ENCODE measurements at regions not wholly inside any gene's neighbourhood (a gene's known extent, or its start where the extent isn't known, plus 50 kb on each side); places are given as distances from the start of the nearest gene placed in this dataset.

DNA sequence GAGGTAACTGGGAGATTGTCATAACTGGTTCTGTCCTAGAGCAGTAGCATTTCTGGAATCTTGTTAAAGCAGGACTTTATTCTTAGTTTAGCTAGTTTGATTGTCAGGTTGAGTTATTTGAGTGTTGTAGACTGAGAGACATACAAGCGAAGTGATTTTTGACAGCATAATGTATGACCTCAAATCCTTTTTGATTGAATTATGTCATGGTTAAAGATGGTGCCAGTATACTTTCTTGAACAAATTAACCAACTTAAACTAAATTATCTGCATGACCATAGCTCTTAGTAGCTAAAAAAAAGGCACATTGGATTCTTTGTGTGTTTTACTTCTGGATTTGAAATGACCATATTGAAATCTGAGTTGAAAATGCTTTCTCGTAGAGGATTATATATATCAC, 626.6 kb downstream of the TMTC2 start:
- TF ChIP-seq, protein P1, sequence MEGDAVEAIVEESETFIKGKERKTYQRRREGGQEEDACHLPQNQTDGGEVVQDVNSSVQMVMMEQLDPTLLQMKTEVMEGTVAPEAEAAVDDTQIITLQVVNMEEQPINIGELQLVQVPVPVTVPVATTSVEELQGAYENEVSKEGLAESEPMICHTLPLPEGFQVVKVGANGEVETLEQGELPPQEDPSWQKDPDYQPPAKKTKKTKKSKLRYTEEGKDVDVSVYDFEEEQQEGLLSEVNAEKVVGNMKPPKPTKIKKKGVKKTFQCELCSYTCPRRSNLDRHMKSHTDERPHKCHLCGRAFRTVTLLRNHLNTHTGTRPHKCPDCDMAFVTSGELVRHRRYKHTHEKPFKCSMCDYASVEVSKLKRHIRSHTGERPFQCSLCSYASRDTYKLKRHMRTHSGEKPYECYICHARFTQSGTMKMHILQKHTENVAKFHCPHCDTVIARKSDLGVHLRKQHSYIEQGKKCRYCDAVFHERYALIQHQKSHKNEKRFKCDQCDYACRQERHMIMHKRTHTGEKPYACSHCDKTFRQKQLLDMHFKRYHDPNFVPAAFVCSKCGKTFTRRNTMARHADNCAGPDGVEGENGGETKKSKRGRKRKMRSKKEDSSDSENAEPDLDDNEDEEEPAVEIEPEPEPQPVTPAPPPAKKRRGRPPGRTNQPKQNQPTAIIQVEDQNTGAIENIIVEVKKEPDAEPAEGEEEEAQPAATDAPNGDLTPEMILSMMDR (IDR thresholded peaks at IDR 0.05; ENCODE audit: low read length), result no peak
- no peak for TF ChIP-seq EZH2 (IDR thresholded peaks at IDR 0.05; ENCODE audit: borderline replicate concordance, low read length)
